Suppressor macrophage treated with lipopolysaccharide for 4 hours (primary cell): ENCODE measurements at regions not wholly inside any gene's neighbourhood (a gene's known extent, or its start where the extent isn't known, plus 50 kb on each side); places are given as distances from the start of the nearest gene placed in this dataset.
"Not testable (repeated sequence)": the region's sequence is repeated elsewhere in the genome, so short reads cannot be mapped to it uniquely, and the experiment has no call there.

Source experiments
- DNase-seq: peaks from one replicate; pipeline ENCODE4 v3.0.0-alpha.2; 2020

DNA sequence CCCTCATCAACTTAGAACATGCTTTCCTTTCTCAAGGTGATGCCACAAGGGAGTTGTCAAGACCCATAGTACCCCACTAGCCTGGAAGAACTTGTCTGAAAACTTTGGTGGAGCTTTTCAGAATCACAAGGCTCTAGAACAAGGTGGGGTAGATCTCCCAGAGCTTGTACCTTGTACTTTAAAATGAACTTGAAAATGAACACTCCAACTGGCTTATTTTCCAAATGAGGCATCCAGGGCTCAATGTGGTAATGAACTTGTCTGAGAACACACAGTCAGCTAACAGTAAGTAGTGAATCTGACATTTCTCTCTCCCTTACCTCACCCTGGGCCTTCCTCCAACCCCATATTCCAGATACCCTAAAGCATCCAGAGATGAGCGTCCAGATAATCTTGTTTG lies 81.8 kb upstream of the THBS1 start:
- DNase-seq, result no peak

DNA sequence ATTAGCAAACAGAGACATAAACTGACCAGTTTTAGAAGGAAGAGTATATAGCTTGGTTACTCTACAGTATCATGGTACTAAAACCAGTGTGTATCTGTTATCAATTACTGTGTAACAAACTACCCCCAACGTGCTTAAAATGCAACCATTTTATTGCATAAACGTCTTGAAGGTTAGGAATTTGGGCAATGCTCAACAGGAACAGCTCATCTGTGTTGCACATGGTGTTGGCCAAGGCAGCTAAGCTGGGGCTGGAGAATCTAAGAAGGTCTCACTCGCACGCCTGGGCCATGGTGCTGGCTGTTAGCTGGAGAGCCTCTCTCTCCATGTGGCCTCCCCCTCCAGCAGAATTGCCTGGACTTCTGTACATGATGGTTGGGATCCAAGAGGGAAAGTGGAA lies 81.2 kb upstream of the THBS1 start:
- no peak for DNase-seq

DNA sequence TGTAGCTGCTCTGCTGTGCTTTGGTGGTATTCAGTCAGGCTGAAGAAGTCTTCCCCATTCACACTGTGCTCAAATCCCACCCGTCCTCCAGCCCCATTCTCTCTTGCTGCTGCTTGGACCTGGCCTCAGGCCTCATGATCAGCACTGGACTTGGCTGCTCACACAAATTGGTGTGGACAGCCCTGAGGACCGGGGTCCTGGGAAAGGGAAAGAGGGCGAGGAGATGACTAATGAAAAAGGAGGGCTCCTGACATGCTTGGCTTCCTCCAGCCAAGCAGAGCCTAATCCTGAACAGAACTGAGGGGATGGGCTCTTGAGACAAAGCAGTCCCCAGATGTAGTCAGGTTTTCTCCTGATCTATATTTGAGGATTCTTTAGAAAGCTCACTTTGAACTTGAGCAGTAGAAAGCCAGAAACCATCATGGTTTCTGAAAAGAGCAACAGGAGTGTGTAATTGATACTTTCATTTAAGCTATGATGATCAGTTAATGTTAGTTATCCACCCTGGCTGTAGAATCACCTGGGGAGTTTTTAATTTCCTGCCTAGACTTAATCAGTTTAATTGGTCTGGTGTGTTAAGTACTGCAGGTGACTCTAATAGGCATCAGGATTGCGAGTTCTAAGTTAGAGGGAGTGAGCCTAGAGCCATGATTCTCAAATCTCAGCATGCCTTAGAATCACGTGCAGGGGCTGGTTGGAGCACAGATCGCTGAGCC lies 79.4 kb upstream of the THBS1 start:
- DNase-seq, result no peak

DNA sequence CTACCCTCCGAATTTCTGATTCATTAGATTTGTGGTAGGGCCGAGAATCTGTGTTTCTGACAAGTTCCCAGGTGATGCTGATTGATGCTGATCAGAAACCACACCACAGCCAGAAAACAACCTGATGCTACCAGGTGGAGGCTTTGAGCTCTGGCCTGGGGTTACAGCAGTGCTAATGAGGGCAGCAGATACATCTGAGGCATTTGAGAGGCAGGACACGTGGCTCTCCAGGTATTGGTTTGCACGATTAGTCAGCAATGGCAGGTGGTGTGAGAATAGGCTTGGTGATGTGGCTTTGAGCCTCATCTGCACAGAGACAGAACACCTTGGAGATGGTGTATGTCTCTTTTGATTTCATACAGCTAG lies 78.8 kb upstream of the THBS1 start:
- no peak for DNase-seq

DNA sequence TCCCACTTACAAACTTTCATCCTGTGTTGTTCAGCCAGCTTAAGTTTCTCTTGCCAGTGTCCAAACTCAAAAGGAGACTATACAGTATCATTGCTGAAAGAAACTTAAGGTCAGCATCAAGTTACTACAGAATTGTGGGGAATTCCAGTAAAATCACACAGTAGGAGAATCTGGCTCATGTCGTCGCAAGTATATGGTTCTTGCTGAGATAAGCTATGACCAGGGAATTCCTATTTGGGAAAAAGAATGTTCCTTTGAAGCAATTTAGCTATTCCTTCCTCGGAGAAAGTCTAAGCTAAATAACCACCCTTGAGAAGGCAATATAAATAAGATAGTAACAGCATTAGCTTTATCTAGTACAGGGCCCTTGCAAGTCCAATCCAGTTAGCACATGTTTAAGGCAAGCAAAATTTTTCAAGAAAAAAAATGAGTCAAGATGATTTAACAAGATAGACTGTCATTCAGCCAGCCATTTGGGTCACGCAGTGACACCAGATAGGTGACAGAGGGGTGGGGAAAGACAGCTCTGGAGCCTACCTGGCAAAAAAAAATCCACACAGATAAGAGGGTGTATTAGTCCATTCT lies 78.2 kb upstream of the THBS1 start:
- DNase-seq, result no peak

DNA sequence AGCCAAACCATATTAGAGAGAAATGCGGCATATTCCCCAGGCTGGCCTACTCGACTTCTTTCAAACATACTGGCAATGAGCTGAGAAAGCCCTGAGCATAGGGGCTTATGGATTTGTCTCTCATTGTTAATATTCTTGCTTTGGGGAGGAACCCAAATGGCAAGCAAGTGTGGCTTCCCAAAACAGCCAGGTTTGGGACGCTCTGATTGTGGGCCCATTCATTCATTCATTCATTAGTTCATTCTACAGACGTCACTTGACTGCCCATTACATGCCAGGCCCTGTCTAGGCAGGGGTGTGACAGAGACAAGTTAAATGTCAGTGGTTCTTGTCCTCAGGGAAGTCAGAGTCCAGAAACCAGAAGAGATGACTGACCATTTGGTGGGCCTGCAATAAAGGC lies 77.4 kb upstream of the THBS1 start:
- DNase-seq, result no peak

DNA sequence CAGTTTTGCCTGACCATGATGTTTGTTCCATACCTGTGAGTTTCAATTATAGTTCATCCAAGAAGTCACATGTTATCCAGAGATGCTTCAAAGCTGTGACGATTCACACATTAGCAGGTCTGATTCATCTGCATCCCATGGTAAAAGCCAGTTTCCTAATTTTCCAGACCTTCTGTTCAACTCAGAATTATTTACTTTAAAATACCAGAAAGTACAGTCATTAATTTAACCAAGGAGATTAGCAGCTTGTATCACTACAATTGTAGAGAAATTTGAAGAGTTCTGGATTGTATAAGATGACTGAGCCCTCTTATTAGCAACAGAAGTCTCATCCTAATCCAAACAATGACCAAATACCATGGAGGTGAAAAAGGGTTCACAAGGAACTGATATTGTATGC lies 76.1 kb upstream of the THBS1 start:
- no peak for DNase-seq

DNA sequence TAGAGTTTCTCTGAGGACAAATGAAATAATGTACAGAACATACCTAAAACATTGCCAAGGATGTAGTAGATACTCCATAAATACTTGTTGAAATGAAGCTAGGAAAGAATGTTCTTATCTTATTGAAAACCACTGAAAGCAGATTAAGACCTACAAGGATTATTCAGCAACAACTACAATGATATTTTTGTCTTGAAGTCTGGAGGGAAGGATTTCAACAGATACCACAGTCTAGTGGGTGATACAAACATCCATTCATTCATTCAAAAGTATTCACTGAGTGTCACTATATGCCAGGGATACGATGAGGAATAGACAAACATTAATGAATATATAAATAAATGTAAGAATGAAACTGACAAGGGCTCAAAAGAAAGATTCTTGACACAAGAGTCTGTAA lies 74.7 kb upstream of the THBS1 start:
- no peak for DNase-seq

DNA sequence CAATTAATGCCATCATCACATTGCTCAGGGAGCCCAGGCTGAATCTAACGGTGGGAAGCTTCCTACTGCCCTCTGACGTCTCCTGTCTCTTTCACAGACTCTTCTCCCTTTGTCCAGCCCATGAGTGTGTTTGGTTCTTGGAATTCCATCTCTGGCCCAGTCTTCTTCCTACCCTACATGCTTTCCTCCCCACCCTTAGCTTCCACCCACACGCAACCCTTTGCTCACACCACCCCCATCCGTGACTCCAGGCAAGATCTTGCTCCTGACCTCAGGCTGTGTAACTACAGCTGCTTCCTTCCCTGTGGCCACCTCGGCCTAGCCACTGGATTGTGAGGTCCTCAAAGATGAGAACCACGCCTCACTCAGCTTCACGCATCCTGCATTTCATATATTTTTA lies 72.3 kb upstream of the THBS1 start:
- no peak for DNase-seq

DNA sequence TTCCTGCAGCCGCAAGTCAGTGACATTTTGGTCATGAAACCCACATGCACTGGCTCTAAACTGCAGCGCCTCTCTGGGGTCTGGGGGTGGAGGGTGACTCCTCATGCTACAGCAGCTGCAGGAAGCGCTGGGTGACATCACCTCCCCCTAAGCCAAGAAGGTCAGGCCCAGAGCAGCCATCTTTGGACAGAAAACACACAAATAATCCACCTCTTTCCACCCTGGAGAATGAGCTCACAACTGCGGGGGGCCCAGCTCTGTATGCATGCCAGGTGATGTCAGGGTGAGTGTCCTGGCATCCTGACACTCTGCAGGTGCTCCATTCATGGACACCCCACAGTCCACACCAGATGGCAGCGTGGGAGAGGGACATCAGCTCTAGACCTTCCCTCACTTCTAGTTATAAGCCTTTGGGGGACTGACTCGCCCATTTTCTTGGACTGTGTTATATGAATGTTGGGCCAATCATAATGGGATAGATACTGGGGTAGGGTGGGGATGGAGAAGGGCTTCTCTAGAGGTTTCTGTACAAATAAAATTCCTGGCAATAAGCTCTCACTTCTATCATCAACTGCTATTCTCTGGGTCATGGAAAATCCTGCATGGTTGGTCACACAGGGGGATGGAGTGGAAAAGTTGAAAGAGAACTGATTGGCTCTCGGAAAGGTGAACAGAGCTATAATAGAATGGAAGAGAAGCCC lies 70.7 kb upstream of the THBS1 start:
- DNase-seq, result no peak

DNA sequence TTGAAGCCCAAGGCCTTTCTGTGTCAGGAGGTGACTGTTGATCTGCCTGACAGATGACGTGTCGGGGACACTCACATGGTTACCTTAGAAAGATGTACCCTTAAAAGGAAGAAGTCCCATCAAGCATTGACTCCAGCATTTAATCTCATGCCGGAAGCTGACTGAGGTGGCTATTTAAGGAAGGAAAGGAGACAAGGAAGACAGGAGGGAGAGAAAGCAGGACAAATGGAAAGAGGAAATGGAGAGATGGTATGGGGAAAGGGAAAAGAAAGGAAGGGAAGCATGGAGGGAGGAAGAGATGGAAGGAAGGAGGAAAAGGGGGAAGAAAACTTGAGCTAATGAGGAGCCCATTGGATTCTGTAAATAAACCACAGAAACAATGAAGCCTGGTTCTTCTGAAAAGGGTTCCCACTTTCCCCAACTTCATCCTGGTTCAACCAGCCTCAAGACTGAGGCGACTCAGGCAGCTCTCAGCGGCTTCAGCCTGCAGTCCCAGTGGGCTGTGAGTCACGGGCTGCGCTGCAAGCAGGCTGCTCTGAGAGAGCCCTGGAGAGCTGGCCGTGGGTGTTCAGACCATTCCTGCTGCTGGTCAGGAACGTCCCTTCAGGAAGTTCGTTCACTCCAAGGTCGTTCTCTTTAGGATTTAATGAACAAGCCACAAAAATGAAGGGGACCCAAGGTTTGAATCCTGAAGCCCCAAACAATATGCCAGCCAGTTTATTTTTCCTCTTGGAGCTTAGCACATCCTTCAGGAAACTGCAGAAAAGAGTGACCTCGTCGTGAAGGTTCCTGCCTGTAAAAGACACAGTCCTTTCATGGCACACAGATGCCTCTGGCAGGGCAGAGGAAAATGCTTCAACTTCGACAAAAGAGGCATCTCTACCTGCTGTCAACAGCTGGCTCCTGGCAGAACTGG lies 69.6 kb upstream of the THBS1 start:
- peak; percentile 30 for DNase-seq

DNA sequence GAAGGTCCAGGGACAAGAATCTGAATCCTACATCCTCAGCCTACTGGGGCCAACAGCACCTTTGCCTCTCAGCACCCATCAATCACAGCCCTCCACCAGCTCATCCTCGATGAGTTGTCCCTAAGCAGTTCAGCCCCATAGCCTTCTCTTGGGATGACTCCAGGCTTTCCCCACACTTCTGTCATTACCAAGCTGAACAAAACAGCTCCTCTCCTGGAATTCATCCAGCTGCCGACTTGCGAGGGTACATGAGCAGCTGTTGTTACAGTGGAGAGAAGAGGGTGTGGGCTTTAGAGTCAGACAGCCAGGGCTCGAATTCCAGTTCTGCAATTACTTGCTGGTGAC lies 69.0 kb upstream of the THBS1 start:
- DNase-seq, result no peak

DNA sequence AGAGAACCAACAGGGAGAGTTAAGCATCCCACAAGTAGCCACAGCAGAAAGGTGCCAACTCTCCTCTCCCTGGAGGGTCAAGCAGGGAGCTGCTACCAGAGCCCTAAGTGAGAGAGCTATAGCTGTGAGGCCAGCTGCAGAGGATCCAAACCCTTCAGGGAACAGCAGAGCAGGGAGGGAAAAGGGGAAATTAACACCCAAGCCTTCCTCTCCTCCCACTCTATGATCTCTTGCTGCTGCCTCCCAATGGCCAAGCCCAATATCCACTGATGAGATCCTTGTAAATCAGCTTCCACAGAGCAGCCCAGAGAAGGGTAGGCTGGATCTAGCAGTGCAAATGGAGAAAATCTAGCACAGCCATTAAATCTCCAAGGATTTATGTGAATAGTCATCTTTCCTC lies 68.2 kb upstream of the THBS1 start:
- DNase-seq, result peak; percentile 10

DNA sequence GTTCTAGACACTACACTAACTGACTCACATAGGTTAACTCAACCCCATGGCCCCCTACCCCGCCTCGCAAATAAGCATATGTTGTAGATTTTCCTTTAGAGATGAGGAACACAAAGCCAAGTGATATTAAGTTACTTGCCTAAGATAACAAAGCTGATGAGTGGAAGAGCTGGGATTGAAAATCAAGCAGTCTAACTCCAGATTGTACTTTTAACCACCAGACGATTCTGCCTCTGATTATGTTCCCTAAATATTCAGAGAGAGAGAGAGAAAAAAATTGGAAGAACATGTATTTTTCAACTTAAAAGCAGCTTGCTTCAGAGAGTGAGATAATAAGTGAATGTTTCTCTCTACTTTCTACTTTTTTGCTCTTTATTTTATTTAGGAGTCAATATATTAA lies 66.9 kb upstream of the THBS1 start:
- no peak for DNase-seq

DNA sequence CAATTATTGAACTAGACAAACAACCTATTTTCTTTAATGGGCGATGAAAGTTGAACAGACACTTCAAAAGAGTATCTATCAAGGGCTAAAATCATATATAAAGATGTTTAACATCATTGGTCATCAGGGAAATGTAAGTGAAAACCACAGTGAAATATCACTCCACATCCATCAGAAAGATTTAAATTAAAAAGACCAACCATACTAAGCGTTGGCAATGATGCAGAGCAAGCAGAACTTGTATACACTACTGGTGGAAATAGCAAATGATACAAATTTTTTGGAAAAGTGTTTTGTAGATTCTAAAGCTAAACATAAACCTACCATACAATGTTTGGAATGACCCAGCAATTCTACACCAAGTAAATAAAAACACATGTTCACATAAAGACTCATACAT lies 65.9 kb upstream of the THBS1 start:
- no peak for DNase-seq

DNA sequence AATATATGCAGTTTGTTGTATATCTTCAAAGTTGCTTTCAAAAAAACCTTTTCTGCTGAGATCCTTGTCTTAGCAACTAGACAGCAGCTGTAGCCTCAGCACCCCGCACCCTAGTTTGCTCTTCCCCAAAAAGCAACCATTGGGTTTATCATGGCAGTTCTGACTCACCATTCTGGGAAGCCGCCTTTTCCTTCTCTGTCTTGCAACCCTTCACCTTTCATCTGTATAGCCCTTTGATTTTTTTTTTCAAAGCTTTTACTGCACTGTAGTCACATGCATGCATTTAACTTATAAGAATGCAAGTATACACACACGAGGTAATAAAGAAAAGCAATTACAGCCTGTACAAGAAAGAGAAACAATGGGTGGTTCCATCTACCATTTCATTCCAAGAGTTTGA lies 65.1 kb upstream of the THBS1 start:
- no peak for DNase-seq

DNA sequence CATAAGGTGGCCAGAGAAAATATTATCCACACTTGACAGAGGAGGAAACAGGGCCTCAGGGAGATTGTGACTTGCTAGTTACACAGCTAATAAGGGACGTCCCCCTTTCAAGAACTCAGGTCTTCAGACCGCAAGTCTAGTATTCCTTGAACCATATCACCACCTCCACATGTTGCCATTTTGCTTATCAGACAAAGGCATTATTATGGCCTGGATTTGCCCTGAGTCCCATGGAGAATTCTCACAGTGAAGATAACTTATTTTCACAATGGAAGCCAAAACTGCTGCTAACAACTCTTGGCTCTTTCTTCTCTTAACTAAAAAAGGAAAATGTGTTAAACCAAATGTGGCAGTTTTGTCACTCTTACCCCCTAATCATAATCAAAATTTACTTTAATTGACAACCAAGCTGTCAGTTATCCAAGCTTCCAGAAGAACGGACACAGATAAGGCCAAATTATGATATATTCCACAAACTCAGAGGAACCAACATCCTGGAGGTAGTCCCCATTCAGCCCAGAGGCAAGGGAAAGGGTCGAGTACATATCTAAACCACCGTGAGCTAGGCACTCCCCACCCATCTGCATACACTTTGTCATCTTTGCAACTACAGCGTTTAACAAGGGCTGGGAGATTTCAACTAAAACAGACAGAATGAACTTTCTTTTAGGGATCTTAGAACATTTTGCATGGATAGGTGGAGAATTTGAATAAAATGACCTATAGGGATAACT lies 63.6 kb upstream of the THBS1 start:
- DNase-seq, result no peak

DNA sequence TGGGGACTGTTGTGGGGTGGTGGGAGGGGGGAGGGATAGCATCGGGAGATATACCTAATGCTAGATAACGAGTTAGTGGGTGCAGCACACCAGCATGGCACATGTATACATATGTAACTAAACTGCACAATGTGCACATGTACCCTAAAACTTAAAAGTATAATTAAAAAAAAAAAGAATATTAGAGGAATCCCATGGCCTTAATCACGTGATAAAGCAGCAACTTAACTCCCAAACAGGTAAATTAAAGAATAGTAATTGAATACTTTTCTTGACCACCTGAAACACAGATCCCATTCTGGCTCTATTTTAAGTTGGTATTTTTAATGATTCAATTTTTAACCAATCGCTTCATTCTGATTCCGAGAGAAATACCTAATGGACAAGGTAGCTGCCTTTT lies 56.9 kb upstream of the THBS1 start:
- not testable (repeated sequence) for DNase-seq

DNA sequence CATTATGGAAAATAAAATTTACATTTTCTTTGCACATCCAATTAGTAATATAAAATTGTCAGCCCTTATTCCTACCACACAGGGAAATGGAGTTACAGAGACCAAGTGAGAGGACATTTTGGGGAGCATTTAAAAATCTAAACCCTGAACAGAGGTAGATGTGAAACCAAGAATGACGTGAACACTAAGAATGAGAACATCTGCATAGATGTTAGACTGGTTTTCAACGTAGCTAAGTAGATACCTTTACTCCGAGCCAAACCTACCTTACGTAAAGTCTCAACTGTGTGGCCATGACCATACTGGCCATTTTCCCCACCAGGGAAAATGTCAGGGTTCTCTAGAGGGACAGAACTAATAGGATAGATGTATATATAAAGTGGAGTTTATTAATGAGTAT lies 51.4 kb upstream of the THBS1 start:
- DNase-seq, result no peak

DNA sequence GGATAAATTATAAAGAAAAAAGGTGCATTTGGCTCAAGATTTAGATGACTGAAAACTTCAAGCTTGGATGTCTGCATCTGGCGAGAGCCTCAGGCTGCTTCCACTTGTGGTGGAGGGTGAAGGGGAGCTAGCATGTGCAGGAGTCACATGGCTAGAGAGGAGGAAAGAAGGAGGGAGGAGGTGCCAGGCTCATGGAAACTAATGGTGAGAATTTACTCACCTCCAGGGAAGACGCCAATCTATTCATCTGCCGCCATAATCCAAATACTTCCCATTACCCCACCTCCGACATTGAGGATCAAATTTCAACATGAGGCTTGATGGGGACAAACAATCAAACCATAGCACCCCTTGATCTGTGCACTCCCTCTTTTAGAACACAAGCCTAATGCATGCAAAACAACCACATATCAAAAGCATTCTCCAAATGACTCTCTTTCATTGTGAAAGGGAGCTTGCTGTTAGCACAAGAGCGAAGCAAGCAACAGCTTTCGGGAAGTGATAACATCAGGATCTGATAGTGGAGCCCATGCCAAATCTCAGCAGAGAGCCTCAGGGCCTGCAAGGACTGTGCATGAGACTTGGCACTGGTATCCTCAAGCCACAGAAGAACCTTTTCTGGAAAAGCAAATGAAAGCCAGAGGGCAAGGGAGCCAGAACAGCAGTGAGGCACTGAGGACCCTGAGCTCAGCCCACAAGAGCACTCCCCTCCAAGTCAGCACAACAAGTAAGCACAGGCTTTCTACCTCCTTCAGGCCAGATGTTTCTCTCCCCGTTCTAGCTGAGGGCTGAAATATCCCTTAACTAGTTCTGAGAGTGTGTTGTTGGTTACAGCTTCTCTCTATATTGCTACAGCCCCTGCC lies 50.2 kb upstream of the THBS1 start:
- DNase-seq, result no peak
